Right lobe of liver (tissue), 6 donors: ENCODE measurements at regions not wholly inside any gene's neighbourhood (a gene's known extent, or its start where the extent isn't known, plus 50 kb on each side); places are given as distances from the start of the nearest gene placed in this dataset.

ENCODE experiments used
- ATAC-seq, 4 donors: fragments of 200-7000 bp; cut with Tn5 transposase; one replicate each; pipeline ENCODE4 v1.9.1; 2020; ENCODE audit warnings: mild to moderate bottlenecking in 4 of 4, moderate library complexity in 4 of 4
- DNase-seq, 3 donors: peaks; one replicate each; pipeline ENCODE4 v3.0.0-alpha.2; 2020
- H3K27ac ChIP-seq, 3 donors: fragments of 200-600 bp; one replicate each; pipeline ENCODE4 v1.8.0; 2022
- H3K27me3 ChIP-seq, 2 donors: fragments of 200-600 bp; one replicate each; pipeline ENCODE4 v1.8.0; 2022
- H3K36me3 ChIP-seq, 4 donors: fragments of 200-600 bp; sonication (generic) in 1 of 4; one replicate each; pipeline versions ENCODE4 v1.5.1 to v1.8.0; 2017 to 2022; ENCODE audit warnings: control low read depth in 1 of 4
- H3K4me1 ChIP-seq, 4 donors: fragments of 200-600 bp; sonication (generic) in 1 of 4; one replicate each; pipeline versions ENCODE4 v1.5.1 to v1.8.0; 2017 to 2022; ENCODE audit warnings: control low read depth in 1 of 4
- H3K4me3 ChIP-seq, 3 donors: fragments of 200-600 bp; one replicate each; pipeline ENCODE4 v1.8.0; 2022
- H3K9me3 ChIP-seq, 4 donors: fragments of 200-600 bp; sonication (generic) in 1 of 4; one replicate each; pipeline versions ENCODE4 v1.5.1 to v1.8.0; 2017 to 2022; ENCODE audit warnings: control low read depth in 1 of 4
- CTCF ChIP-seq, 4 donors: fragments of 200-600 bp in 3 of 4; fragments of 450-650 bp in 1 of 4; IDR thresholded peaks; one replicate each; pipeline versions ENCODE4 v1.5.1 to v1.8.0; 2016 to 2022; ENCODE audit warnings: antibody characterized with exemption in 4 of 4, mild to moderate bottlenecking in 2 of 4
- POLR2A ChIP-seq: fragments of 450-650 bp; IDR thresholded peaks from one replicate; pipeline ENCODE4 v1.6.1; 2017; ENCODE audit warnings: antibody characterized with exemption, mild to moderate bottlenecking
- WGBS: methylation state at CpG from one replicate; pipeline ENCODE4 v1.1.6; 2018; ENCODE audit warnings: low coverage, low lambda C conversion rate; ENCODE audit not compliant: insufficient coverage; ENCODE audit errors: missing lambda C conversion rate; 5-methylcytosine and 5-hydroxymethylcytosine counted together
- intact Hi-C, 2 donors: fragments of 100-400 bp; cut with DNase I; formaldehyde crosslinking; loops; one replicate each; pipeline versions ENCODE4 v1.11.2 to v1.14.1; 2022
- donor health status: DM: no; HTN: yes; CAD: no.
- donor health status: DM: no; HTN: no; CAD: no.
- donor health status: DM: no; HTN: no; CAD: no.
- donor health status: DM: no; HTN: yes; CAD: no.
- donor health status: DM: no; HTN: yes; CAD: no.

GRCh38 chr1:238111516-238111915 lies 220.8 kb upstream of the ZP4 start:
- no peaks in the 10 kb centered on the region for H3K27me3 ChIP-seq
- DNase-seq (no peak), ATAC-seq (no peak)
- H3K9me3 ChIP-seq, result no peaks in the 10 kb centered on the region
- H3K4me3 ChIP-seq, result no peak overlapping the region
- no peak overlapping the region for H3K27ac ChIP-seq
- intact Hi-C loops, result no loop called here
- 46% methylated on average over 2 of the region's 2 CpGs for WGBS
- H3K36me3 ChIP-seq, result no peaks in the 10 kb centered on the region
- H3K4me1 ChIP-seq, result no peaks in the 10 kb centered on the region
- TF ChIP-seq CTCF (IDR thresholded peaks at IDR 0.05), result no peak
- no peak for TF ChIP-seq POLR2A

- H3K36me3 ChIP-seq, result no peaks in the 10 kb centered on the region
- no peaks in the 10 kb centered on the region for H3K27me3 ChIP-seq
- TF ChIP-seq POLR2A, result no peak
- intact Hi-C loops, result no loop called here
- DNase-seq (no peak), ATAC-seq (no peak)
- WGBS, result 21% methylated on average over 1 of the region's 1 CpG
- no peaks in the 10 kb centered on the region for H3K9me3 ChIP-seq
- no peaks in the 10 kb centered on the region for H3K4me1 ChIP-seq
- H3K4me3 ChIP-seq, result no peak overlapping the region
- H3K27ac ChIP-seq, result no peak overlapping the region
These were observed 220.4 kb upstream of the ZP4 start for GRCh38 chr1:238111081-238111480.

GRCh38 chr1:238108417-238108816 lies 217.7 kb upstream of the ZP4 start:
- Histone ChIP-seq H3K27me3 (no peaks in the 10 kb centered on the region), H3K9me3 (no peaks in the 10 kb centered on the region), H3K4me1 (no peaks in the 10 kb centered on the region), H3K27ac (no peak overlapping the region), H3K4me3 (no peak overlapping the region), H3K36me3 (no peaks in the 10 kb centered on the region)
- intact Hi-C loops, result no loop called here
- WGBS, result 69% methylated on average over 2 of the region's 2 CpGs
- DNase-seq, result no peak
- ATAC-seq, result no peak
- TF ChIP-seq POLR2A, result no peak
- no peak for TF ChIP-seq CTCF (IDR thresholded peaks at IDR 0.05)

GRCh38 chr1:238107322-238107721 lies 216.6 kb upstream of the ZP4 start:
- intact Hi-C loops, result no loop called here
- no peak for ATAC-seq

GRCh38 chr1:238104752-238105151 lies 214.0 kb upstream of the ZP4 start:
- intact Hi-C loops, result no loop called here

More at GRCh38 chr1:238107322-238107721, 216.6 kb upstream of the ZP4 start:
- Histone ChIP-seq H3K4me1 (no peaks in the 10 kb centered on the region), H3K9me3 (no peaks in the 10 kb centered on the region), H3K27me3 (no peaks in the 10 kb centered on the region), H3K36me3 (no peaks in the 10 kb centered on the region), H3K4me3 (no peak overlapping the region), H3K27ac (no peak overlapping the region)
- TF ChIP-seq POLR2A, result no peak
- TF ChIP-seq CTCF (IDR thresholded peaks at IDR 0.05), result no peak
- DNase-seq, result no peak
- 8% methylated on average over 1 of the region's 1 CpG for WGBS

More at GRCh38 chr1:238104752-238105151, 214.0 kb upstream of the ZP4 start:
- Histone ChIP-seq H3K27me3 (no peaks in the 10 kb centered on the region), H3K9me3 (no peaks in the 10 kb centered on the region), H3K4me3 (no peak overlapping the region), H3K27ac (no peak overlapping the region), H3K4me1 (no peaks in the 10 kb centered on the region), H3K36me3 (no peaks in the 10 kb centered on the region)
- ATAC-seq (no peak), DNase-seq (no peak)
- 33% methylated on average over 2 of the region's 2 CpGs for WGBS
- TF ChIP-seq POLR2A (no peak), CTCF (IDR thresholded peaks at IDR 0.05) (no peak)
